ENCODE measurements at regions not wholly inside any gene's neighbourhood (a gene's known extent, or its start where the extent isn't known, plus 50 kb on each side); places are given as distances from the start of the nearest gene placed in this dataset.

DNA sequence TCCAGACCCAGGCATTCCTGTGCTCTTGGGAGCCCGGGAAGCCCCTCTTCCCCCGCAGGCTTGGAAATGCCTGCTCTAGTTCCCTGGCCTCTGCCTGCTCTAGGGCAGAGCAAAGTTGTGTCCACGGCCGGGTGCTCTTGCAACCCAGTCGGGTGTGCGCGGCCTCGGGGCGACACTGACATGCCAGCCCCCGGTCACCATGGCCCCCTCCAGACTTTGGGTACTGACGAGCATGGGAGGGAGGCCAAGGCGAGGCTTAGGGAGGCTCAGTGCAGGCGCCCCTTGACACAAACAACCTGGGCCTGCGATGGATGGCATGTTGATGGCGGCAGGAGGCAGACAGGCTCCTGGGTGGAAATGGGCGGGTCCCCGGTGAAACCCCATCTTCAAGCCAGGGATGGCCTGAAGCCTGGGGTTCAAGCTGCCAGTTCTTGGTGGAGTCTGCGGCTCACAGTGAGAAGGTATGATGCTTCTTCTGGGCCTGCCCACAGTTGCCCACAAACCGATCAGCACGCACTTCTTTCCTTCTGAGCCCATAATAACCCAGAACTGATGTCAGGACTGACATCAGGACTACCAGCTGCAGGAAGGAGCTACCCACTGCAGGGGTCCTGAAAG, 689.9 kb downstream of the DSC3 start:
- Mint-ChIP-seq H3K27ac (no peak overlapping the region), H3K36me3 (no peaks in the 10 kb centered on the region), H3K4me1 (ENCODE audit: unreplicated experiment) (no peaks in the 10 kb centered on the region), H3K4me3 (no peak overlapping the region), H3K9me3 (no peaks in the 10 kb centered on the region), H3K27me3 (no peaks in the 10 kb centered on the region)
- TF ChIP-seq, protein P1, sequence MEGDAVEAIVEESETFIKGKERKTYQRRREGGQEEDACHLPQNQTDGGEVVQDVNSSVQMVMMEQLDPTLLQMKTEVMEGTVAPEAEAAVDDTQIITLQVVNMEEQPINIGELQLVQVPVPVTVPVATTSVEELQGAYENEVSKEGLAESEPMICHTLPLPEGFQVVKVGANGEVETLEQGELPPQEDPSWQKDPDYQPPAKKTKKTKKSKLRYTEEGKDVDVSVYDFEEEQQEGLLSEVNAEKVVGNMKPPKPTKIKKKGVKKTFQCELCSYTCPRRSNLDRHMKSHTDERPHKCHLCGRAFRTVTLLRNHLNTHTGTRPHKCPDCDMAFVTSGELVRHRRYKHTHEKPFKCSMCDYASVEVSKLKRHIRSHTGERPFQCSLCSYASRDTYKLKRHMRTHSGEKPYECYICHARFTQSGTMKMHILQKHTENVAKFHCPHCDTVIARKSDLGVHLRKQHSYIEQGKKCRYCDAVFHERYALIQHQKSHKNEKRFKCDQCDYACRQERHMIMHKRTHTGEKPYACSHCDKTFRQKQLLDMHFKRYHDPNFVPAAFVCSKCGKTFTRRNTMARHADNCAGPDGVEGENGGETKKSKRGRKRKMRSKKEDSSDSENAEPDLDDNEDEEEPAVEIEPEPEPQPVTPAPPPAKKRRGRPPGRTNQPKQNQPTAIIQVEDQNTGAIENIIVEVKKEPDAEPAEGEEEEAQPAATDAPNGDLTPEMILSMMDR (conservative IDR thresholded peaks at IDR 0.05), result no peak
- DNase-seq (ENCODE audit: extremely low spot score, unreplicated experiment), result no peak

DNA sequence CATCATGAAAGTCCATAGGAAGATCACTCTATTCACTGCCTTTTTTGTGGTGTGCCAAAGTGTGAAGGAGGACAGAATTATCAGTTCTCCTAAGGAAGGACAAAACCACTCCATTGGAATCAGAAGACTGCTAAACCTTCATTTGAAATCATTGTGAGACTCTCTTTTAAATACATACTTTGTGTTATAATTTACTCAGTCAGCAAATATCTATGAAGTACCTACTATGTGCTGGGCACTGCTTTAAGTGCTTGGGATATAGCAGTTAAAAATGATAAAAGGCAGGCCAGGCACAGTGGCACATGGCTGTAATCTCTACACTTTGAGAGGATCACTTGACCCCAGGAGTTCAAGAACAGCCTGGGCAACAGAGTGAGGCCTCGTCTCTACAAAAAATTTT, 692.3 kb downstream of the DSC3 start:
- Mint-ChIP-seq H3K27ac (no peak overlapping the region), H3K4me1 (ENCODE audit: unreplicated experiment) (no peaks in the 10 kb centered on the region), H3K36me3 (no peaks in the 10 kb centered on the region)

DNA sequence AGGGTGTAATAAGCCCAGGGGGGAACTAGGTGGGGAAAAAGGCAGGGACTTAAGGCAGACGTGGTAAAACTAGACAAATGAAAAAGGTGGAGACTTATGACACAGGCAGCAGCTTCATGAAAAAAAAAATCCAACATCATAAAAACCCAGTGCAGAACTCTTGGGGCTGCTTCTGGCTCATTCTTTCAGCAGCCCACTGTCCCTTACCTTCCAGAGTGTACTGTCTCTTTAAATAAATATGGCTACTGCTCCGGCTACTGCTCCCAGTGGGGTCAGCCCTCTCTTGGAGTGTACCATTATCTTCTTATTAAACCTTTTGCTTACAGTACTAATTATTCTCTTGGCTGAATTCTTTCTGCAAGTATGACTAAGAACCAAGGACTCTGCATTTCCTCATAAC, 699.5 kb downstream of the DSC3 start:
- no peaks in the 10 kb centered on the region for H3K36me3 Mint-ChIP-seq
- no peak for DNase-seq (ENCODE audit: extremely low spot score, unreplicated experiment)
- TF ChIP-seq, protein P1 (conservative IDR thresholded peaks at IDR 0.05), result no peak
- H3K4me3 Mint-ChIP-seq, result no peak overlapping the region
- H3K27me3 Mint-ChIP-seq, result no peaks in the 10 kb centered on the region
- H3K4me1 Mint-ChIP-seq (ENCODE audit: unreplicated experiment), result peaks cover 4% of the 10 kb centered on the region
- no peaks in the 10 kb centered on the region for H3K9me3 Mint-ChIP-seq
- H3K27ac Mint-ChIP-seq, result no peak overlapping the region

More for the DNA sequence above, 692.3 kb downstream of the DSC3 start:
- TF ChIP-seq, protein P1 (conservative IDR thresholded peaks at IDR 0.05), result no peak
- H3K27me3 Mint-ChIP-seq, result no peaks in the 10 kb centered on the region
- no peak for DNase-seq (ENCODE audit: extremely low spot score, unreplicated experiment)
- no peak overlapping the region for H3K4me3 Mint-ChIP-seq
- H3K9me3 Mint-ChIP-seq, result no peaks in the 10 kb centered on the region

DNA sequence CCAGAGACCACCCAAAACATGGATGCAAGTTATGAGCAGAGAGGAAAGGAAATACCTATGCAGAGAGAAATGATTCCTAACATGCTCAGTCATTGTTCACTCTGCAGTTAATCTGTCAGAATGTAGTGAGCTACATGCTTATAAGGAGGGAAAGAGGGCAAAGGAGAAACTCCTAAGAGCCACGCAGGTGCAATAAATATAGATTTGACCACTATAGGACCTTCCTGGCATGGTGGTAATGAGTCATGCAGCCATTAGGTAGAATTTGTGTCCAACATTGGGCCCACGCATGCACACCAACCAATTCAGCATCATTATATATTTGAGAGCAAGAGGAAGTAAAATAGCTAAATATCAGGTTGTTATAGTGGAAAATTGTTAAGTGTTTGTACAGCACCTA, 699.9 kb downstream of the DSC3 start:
- TF ChIP-seq, protein P1 (conservative IDR thresholded peaks at IDR 0.05), result no peak
- H3K4me3 Mint-ChIP-seq, result no peak overlapping the region
- no peak overlapping the region for H3K27ac Mint-ChIP-seq
- DNase-seq (ENCODE audit: extremely low spot score, unreplicated experiment), result no peak
- H3K4me1 Mint-ChIP-seq (ENCODE audit: unreplicated experiment), result peaks cover 4% of the 10 kb centered on the region
- no peaks in the 10 kb centered on the region for H3K9me3 Mint-ChIP-seq
- no peaks in the 10 kb centered on the region for H3K36me3 Mint-ChIP-seq
- H3K27me3 Mint-ChIP-seq, result no peaks in the 10 kb centered on the region

DNA sequence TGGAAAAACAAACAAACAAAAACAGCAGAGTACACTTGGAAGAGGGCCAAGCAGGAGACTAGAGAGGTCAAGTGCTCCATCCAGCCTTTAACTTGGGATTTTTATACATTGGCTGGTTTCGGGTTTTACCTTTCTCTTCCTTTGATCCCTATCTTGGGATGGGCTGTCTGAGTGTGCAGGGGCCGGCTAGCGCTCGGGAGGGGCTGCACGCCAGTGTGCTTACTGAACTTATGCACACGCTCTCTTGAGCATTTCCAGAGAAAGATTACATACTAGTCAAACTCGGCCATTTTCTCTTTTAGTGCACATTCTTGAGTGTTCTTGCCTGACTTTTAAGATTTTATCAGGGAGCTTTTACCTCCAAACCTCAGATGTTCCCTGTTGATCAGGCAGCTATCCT, 707.8 kb downstream of the DSC3 start:
- no peaks in the 10 kb centered on the region for H3K9me3 Mint-ChIP-seq
- H3K4me3 Mint-ChIP-seq, result no peak overlapping the region
- TF ChIP-seq, protein P1 (conservative IDR thresholded peaks at IDR 0.05), result no peak
- no peaks in the 10 kb centered on the region for H3K36me3 Mint-ChIP-seq
- no peaks in the 10 kb centered on the region for H3K4me1 Mint-ChIP-seq (ENCODE audit: unreplicated experiment)
- DNase-seq (ENCODE audit: extremely low spot score, unreplicated experiment), result no peak
- H3K27ac Mint-ChIP-seq, result no peak overlapping the region
- no peaks in the 10 kb centered on the region for H3K27me3 Mint-ChIP-seq

DNA sequence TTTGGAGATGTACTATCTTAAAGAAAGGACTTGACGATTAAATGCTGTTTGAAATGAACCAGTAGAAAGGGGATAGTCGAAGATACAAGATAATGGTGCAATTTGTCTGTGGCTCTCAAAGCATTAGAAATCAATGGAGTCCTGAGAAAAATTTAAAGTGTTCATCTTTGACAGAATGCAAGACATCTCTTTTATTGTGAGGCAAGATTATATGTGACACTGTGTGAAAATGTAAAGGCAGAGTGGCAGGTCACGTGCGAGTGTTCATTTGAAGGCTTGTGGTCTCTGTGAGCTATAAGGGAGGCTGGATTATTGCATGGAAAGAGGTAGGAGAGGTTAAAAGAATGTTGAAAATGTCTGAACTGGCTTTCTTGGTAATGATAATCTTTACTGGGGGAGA, 709.2 kb downstream of the DSC3 start:
- Mint-ChIP-seq H3K9me3 (no peaks in the 10 kb centered on the region), H3K36me3 (no peaks in the 10 kb centered on the region), H3K27me3 (no peaks in the 10 kb centered on the region), H3K27ac (no peak overlapping the region), H3K4me1 (ENCODE audit: unreplicated experiment) (no peaks in the 10 kb centered on the region), H3K4me3 (no peak overlapping the region)
- DNase-seq (ENCODE audit: extremely low spot score, unreplicated experiment), result no peak
- TF ChIP-seq, protein P1 (conservative IDR thresholded peaks at IDR 0.05), result no peak
